ENCODE measurements at regions not wholly inside any gene's neighbourhood (a gene's known extent, or its start where the extent isn't known, plus 50 kb on each side); places are given as distances from the start of the nearest gene placed in this dataset.

GRCh38 chr10:10923029-10923651 lies 94.5 kb upstream of the CELF2 start:
- Mint-ChIP-seq H3K4me3 (no peak overlapping the region), H3K36me3 (ENCODE audit: low read depth) (no peaks in the 10 kb centered on the region), H3K27ac (no peak overlapping the region), H3K4me1 (no peaks in the 10 kb centered on the region), H3K9me3 (no peaks in the 10 kb centered on the region), H3K27me3 (peaks cover 16% of the 10 kb centered on the region)
- no peak for ATAC-seq (replicated peaks)

DNA sequence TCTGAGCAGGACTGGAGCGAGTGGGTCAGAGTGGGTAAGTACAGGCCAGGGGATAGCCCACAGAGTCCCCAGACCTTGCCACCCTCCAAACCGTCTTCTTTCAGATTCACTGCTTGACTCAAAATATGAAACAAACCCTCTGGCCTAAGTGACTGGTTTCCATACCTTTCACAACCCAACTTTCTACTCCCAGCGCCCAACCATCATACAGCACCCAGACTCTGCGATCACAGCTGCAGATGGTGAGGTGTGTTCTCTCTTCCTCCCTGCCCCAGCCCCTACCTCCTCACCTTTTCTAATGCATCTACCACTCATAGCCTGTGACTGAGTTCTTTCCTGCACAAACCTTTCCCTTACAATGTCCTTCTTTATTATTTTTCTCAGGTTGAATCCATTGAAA lies 92.0 kb upstream of the CELF2 start:
- peaks cover 15% of the 10 kb centered on the region for H3K27me3 Mint-ChIP-seq
- ATAC-seq (replicated peaks) = no peak
- H3K9me3 Mint-ChIP-seq = no peaks in the 10 kb centered on the region
- no peak overlapping the region for H3K4me3 Mint-ChIP-seq
- no peaks in the 10 kb centered on the region for H3K36me3 Mint-ChIP-seq (ENCODE audit: low read depth)
- no peak overlapping the region for H3K27ac Mint-ChIP-seq
- no peaks in the 10 kb centered on the region for H3K4me1 Mint-ChIP-seq

DNA sequence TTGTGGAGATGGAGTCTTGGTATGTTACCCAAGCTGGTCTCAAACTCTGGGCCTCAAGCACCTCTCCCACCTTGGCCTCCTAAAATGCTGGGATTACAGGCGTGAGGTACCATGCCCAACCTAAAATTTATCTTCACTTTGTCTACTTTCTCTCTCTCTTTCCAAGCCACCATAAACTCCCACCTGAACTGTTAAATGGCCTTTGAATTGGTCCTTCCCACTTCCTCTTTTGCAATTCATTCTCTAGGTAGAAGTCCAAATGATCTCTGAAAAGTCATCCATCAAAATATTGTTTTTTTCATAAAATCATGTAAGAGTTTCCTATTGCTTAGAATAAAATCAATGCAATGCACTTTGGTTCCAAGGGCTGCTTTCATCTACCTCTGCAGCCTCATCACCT lies 90.1 kb upstream of the CELF2 start:
- H3K9me3 Mint-ChIP-seq = no peaks in the 10 kb centered on the region
- H3K4me1 Mint-ChIP-seq = no peaks in the 10 kb centered on the region
- H3K36me3 Mint-ChIP-seq (ENCODE audit: low read depth) = no peaks in the 10 kb centered on the region
- no peak for ATAC-seq (replicated peaks)
- H3K27ac Mint-ChIP-seq = no peak overlapping the region
- peaks cover 7% of the 10 kb centered on the region for H3K27me3 Mint-ChIP-seq
- no peak overlapping the region for H3K4me3 Mint-ChIP-seq

- H3K27ac Mint-ChIP-seq = no peak overlapping the region
- no peaks in the 10 kb centered on the region for H3K9me3 Mint-ChIP-seq
- H3K27me3 Mint-ChIP-seq = peaks cover 14% of the 10 kb centered on the region
- ATAC-seq (replicated peaks) = no peak
- H3K36me3 Mint-ChIP-seq (ENCODE audit: low read depth) = no peaks in the 10 kb centered on the region
- no peaks in the 10 kb centered on the region for H3K4me1 Mint-ChIP-seq
- H3K4me3 Mint-ChIP-seq = no peak overlapping the region
Observed at GRCh38 chr10:10930979-10931743, 86.5 kb upstream of the CELF2 start.

DNA sequence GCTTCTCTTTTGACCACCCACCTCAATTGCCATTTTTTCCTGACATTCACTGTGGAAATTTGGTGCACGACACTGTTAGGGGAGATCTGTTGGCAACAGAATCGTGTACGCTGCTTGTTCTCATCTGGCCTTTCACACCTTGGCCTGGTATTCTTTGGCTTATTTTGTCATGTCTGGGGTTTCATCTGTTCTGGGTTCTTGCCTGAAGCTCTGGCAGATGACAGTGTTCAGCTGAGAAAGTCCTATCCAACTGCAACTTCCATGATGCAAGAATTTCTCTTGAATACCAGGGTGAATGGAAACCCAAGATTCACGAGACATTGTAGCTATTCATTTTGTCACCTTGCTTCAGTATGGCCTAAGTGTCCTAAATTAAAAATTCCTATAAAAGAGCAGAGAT lies 82.6 kb upstream of the CELF2 start:
- no peaks in the 10 kb centered on the region for H3K9me3 Mint-ChIP-seq
- no peaks in the 10 kb centered on the region for H3K4me1 Mint-ChIP-seq
- no peak for ATAC-seq (replicated peaks)
- no peak overlapping the region for H3K27ac Mint-ChIP-seq
- peaks cover 13% of the 10 kb centered on the region for H3K27me3 Mint-ChIP-seq
- no peaks in the 10 kb centered on the region for H3K36me3 Mint-ChIP-seq (ENCODE audit: low read depth)
- H3K4me3 Mint-ChIP-seq = no peak overlapping the region

DNA sequence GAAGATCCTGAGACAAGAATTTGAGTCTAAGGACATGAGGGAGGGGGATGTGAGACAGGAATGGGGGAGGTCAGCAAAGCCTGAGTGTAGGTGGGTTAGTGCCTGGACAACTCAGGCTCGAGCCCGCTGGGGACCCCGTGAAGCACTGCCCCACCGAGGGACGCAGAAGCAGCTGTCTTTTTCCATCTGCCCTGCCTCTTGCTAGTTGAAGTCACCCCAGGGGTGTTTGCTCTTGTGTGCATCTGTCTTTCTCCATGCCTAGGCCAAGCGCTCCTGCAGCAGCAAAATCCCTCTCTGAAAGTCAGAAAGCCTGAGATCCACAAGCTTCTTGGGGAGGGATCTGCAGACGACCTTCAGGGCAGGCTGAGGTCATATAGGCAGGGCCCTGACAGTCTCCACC lies 79.0 kb upstream of the CELF2 start:
- H3K4me3 Mint-ChIP-seq = no peak overlapping the region
- H3K4me1 Mint-ChIP-seq = no peaks in the 10 kb centered on the region
- H3K27ac Mint-ChIP-seq = no peak overlapping the region
- no peak for ATAC-seq (replicated peaks)
- peaks cover 24% of the 10 kb centered on the region for H3K27me3 Mint-ChIP-seq
- H3K9me3 Mint-ChIP-seq = peaks cover 4% of the 10 kb centered on the region
- H3K36me3 Mint-ChIP-seq (ENCODE audit: low read depth) = no peaks in the 10 kb centered on the region

DNA sequence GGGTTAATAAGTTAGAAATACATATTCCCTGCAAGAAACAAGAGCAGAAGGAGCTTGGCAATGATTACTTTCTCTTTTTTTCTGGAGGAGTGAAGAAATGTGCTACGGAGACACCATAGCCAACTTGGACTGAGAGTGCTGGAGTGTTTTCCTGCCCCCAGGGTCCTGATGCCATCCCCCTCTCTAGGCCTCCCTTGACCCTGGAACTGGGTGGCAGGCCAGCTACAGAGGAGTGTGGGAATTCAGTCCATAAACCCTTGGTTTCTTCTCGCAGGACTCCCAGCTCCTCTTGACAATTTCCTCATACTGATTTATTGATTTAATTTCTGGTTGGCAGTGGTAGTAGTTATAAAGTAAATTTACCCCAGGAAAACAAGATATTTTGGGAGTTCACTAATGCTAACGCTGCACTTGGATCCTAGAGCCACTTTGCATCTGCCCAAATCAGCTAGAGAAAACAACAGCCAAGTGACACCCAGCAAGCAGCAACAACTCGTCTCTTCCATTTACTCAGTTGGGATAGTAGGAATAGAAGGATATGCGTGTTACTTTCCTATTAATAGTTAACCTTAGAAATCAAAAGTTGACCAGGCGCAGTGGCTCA lies 76.4 kb upstream of the CELF2 start:
- peaks cover 34% of the 10 kb centered on the region for H3K27me3 Mint-ChIP-seq
- ATAC-seq (replicated peaks) = no peak
- H3K36me3 Mint-ChIP-seq (ENCODE audit: low read depth) = no peaks in the 10 kb centered on the region
- no peak overlapping the region for H3K4me3 Mint-ChIP-seq
- H3K4me1 Mint-ChIP-seq = no peaks in the 10 kb centered on the region
- peaks cover 4% of the 10 kb centered on the region for H3K9me3 Mint-ChIP-seq
- no peak overlapping the region for H3K27ac Mint-ChIP-seq

GRCh38 chr10:10942441-10942840 lies 75.2 kb upstream of the CELF2 start:
- no peak for ATAC-seq (replicated peaks)
- H3K36me3 Mint-ChIP-seq (ENCODE audit: low read depth) = no peaks in the 10 kb centered on the region
- no peak overlapping the region for H3K4me3 Mint-ChIP-seq

GRCh38 chr10:10946081-10946480 lies 71.6 kb upstream of the CELF2 start:
- Mint-ChIP-seq H3K4me1 (no peaks in the 10 kb centered on the region), H3K27ac (no peak overlapping the region), H3K36me3 (ENCODE audit: low read depth) (no peaks in the 10 kb centered on the region), H3K4me3 (no peak overlapping the region), H3K9me3 (peaks cover 4% of the 10 kb centered on the region), H3K27me3 (peaks cover 29% of the 10 kb centered on the region)
- no peak for ATAC-seq (replicated peaks)

More at GRCh38 chr10:10942441-10942840, 75.2 kb upstream of the CELF2 start:
- Mint-ChIP-seq H3K27ac (no peak overlapping the region), H3K27me3 (peaks cover 39% of the 10 kb centered on the region), H3K9me3 (peaks cover 4% of the 10 kb centered on the region), H3K4me1 (no peaks in the 10 kb centered on the region)

DNA sequence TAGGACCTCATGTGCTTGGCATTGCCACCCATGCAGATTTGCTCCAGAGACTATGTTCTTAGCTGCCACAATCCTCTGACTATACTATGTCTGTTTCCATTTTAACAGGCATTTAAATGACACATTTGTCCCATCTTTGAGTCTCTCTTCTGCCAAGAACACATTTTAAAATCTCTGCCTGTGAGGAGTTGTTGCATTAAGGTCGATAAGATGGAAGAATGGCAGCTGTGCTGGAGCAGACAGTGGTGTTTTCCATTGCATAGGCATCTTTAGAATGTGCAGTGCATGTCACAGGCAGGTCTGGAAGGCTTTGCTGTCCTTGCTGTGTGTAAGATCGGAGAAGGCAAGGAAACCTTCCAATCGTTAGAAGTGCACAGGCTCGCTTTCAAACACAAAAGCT lies 70.9 kb upstream of the CELF2 start:
- H3K27ac Mint-ChIP-seq = no peak overlapping the region

GRCh38 chr10:10951675-10952074 lies 66.0 kb upstream of the CELF2 start:
- no peaks in the 10 kb centered on the region for H3K4me1 Mint-ChIP-seq
- H3K36me3 Mint-ChIP-seq (ENCODE audit: low read depth) = no peaks in the 10 kb centered on the region
- ATAC-seq (replicated peaks) = no peak
- no peak overlapping the region for H3K4me3 Mint-ChIP-seq
- no peak overlapping the region for H3K27ac Mint-ChIP-seq
- H3K9me3 Mint-ChIP-seq = no peaks in the 10 kb centered on the region
- H3K27me3 Mint-ChIP-seq = peaks cover 7% of the 10 kb centered on the region

More for the DNA sequence above, 70.9 kb upstream of the CELF2 start:
- peaks cover 29% of the 10 kb centered on the region for H3K27me3 Mint-ChIP-seq
- H3K4me1 Mint-ChIP-seq = no peaks in the 10 kb centered on the region
- H3K4me3 Mint-ChIP-seq = no peak overlapping the region
- no peaks in the 10 kb centered on the region for H3K36me3 Mint-ChIP-seq (ENCODE audit: low read depth)
- H3K9me3 Mint-ChIP-seq = peaks cover 4% of the 10 kb centered on the region
- ATAC-seq (replicated peaks) = no peak

- no peak for ATAC-seq (replicated peaks)
- H3K27me3 Mint-ChIP-seq = peaks cover 5% of the 10 kb centered on the region
Observed at GRCh38 chr10:10952800-10953199, 64.9 kb upstream of the CELF2 start.

GRCh38 chr10:10956681-10957542 lies 60.8 kb upstream of the CELF2 start:
- Mint-ChIP-seq H3K4me3 (no peak overlapping the region), H3K4me1 (no peaks in the 10 kb centered on the region), H3K9me3 (no peaks in the 10 kb centered on the region), H3K27ac (no peak overlapping the region), H3K27me3 (peaks cover 13% of the 10 kb centered on the region), H3K36me3 (ENCODE audit: low read depth) (no peaks in the 10 kb centered on the region)
- no peak for ATAC-seq (replicated peaks)

More at GRCh38 chr10:10952800-10953199, 64.9 kb upstream of the CELF2 start:
- H3K27ac Mint-ChIP-seq = no peak overlapping the region
- H3K36me3 Mint-ChIP-seq (ENCODE audit: low read depth) = no peaks in the 10 kb centered on the region
- H3K4me1 Mint-ChIP-seq = no peaks in the 10 kb centered on the region
- H3K4me3 Mint-ChIP-seq = no peak overlapping the region
- H3K9me3 Mint-ChIP-seq = no peaks in the 10 kb centered on the region

DNA sequence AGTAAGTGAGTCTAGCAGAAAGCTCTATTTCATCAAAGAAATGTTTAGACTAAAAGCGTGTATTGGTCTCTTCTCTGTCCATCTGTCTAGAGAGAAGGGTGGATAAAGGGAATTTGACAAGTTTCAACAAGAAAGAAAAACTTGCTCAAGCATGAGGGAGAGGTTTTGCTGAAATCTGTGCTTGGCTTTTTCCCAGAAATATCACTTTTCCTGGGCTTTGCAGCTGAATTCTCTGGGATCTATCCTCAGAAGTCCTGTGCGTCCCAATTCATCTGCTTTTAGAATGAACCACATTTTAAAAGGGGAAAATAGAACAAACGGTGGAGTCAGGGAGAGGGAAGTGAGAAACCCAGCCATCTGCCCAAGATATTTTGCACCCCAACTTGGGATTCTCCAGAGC lies 59.6 kb upstream of the CELF2 start:
- Mint-ChIP-seq H3K36me3 (ENCODE audit: low read depth) (no peaks in the 10 kb centered on the region), H3K4me1 (no peaks in the 10 kb centered on the region), H3K27ac (no peak overlapping the region), H3K9me3 (no peaks in the 10 kb centered on the region), H3K4me3 (no peak overlapping the region), H3K27me3 (peaks cover 14% of the 10 kb centered on the region)
- no peak for ATAC-seq (replicated peaks)

Data from activated T-helper 17 cell treated with anti-CD3 and anti-CD28 coated beads, Interleukin-2, amount 50 U/mL, for 72 hours (primary cell).